Skin epidermis (tissue), 12 donors: ENCODE measurements at regions not wholly inside any gene's neighbourhood (a gene's known extent, or its start where the extent isn't known, plus 50 kb on each side); places are given as distances from the start of the nearest gene placed in this dataset.

Experiments
- H3K27ac ChIP-seq, 21 experiments: fragments of 200-600 bp; sonication (generic) in 11 of 21; one replicate each; pipeline ENCODE4 v1.5.0; 2020; ENCODE audit warnings: mild to moderate bottlenecking in 3 of 21, inconsistent platforms in 2 of 21, moderate library complexity in 2 of 21
- H3K4me3 ChIP-seq, 7 experiments: fragments of 200-600 bp; sonication (generic) in 2 of 7; one replicate each; pipeline ENCODE4 v1.5.0; 2020; ENCODE audit warnings: inconsistent platforms in 2 of 7, mild to moderate bottlenecking in 2 of 7, moderate library complexity in 1 of 7

GRCh38 chr1:116819081-116819480 lies 64.9 kb downstream of the CD2 start:
- Histone ChIP-seq H3K27ac (peak overlapping the region in 3 of 21 experiments; percentile 11 to 49 (median 12)), H3K4me3 (no peak overlapping the region)

GRCh38 chr1:116820369-116820768 lies 66.1 kb downstream of the CD2 start:
- Histone ChIP-seq H3K4me3 (no peak overlapping the region), H3K27ac (peak overlapping the region in 5 of 21 experiments; percentile 17 to 55 (median 36))

- no peak overlapping the region for H3K4me3 ChIP-seq
- no peak overlapping the region for H3K27ac ChIP-seq
Observed at GRCh38 chr1:116821763-116822162, 67.5 kb downstream of the CD2 start.

GRCh38 chr1:116824631-116825206 lies 70.5 kb downstream of the CD2 start:
- no peak overlapping the region for H3K27ac ChIP-seq
- no peak overlapping the region for H3K4me3 ChIP-seq

- peak overlapping the region in 1 of 21 experiments; percentile 76 for H3K27ac ChIP-seq
- H3K4me3 ChIP-seq = no peak overlapping the region
Observed at GRCh38 chr1:116825207-116825719, 71.0 kb downstream of the CD2 start.

- no peak overlapping the region for H3K4me3 ChIP-seq
- H3K27ac ChIP-seq = peak overlapping the region in 1 of 21 experiments; percentile 76
Observed at GRCh38 chr1:116825720-116826438, 71.6 kb downstream of the CD2 start.

- Histone ChIP-seq H3K27ac (peak overlapping the region in 3 of 21 experiments; percentile 15 to 76 (median 24)), H3K4me3 (no peak overlapping the region)
Observed at GRCh38 chr1:116826818-116827606, 72.8 kb downstream of the CD2 start.

- peak overlapping the region in 1 of 21 experiments; percentile 76 for H3K27ac ChIP-seq
Observed at GRCh38 chr1:116827607-116828105, 73.4 kb downstream of the CD2 start.

GRCh38 chr1:116832308-116832931 lies 77.3 kb upstream of the PTGFRN start:
- H3K27ac ChIP-seq = no peak overlapping the region
- H3K4me3 ChIP-seq = no peak overlapping the region

More at GRCh38 chr1:116827607-116828105, 73.4 kb downstream of the CD2 start:
- no peak overlapping the region for H3K4me3 ChIP-seq

GRCh38 chr1:116832932-116833578 lies 76.7 kb upstream of the PTGFRN start:
- Histone ChIP-seq H3K4me3 (no peak overlapping the region), H3K27ac (no peak overlapping the region)

GRCh38 chr1:116833718-116834117 lies 76.0 kb upstream of the PTGFRN start:
- no peak overlapping the region for H3K27ac ChIP-seq
- no peak overlapping the region for H3K4me3 ChIP-seq

GRCh38 chr1:116834595-116834994 lies 75.1 kb upstream of the PTGFRN start:
- H3K27ac ChIP-seq = peak overlapping the region in 3 of 21 experiments; percentile 18 to 69 (median 33)
- no peak overlapping the region for H3K4me3 ChIP-seq

GRCh38 chr1:116835161-116835560 lies 74.6 kb upstream of the PTGFRN start:
- Histone ChIP-seq H3K27ac (peak overlapping the region in 5 of 21 experiments; percentile 12 to 69 (median 33)), H3K4me3 (no peak overlapping the region)

- H3K4me3 ChIP-seq = no peak overlapping the region
- peak overlapping the region in 3 of 21 experiments; percentile 12 to 69 (median 37) for H3K27ac ChIP-seq
Observed at GRCh38 chr1:116836099-116836498, 73.6 kb upstream of the PTGFRN start.

- Histone ChIP-seq H3K27ac (no peak overlapping the region), H3K4me3 (no peak overlapping the region)
Observed at GRCh38 chr1:116841569-116842344, 68.0 kb upstream of the PTGFRN start.

- no peak overlapping the region for H3K27ac ChIP-seq
Observed at GRCh38 chr1:116842654-116843053, 67.1 kb upstream of the PTGFRN start.

GRCh38 chr1:116844775-116845174 lies 64.9 kb upstream of the PTGFRN start:
- Histone ChIP-seq H3K27ac (no peak overlapping the region), H3K4me3 (no peak overlapping the region)

More at GRCh38 chr1:116842654-116843053, 67.1 kb upstream of the PTGFRN start:
- no peak overlapping the region for H3K4me3 ChIP-seq

- Histone ChIP-seq H3K4me3 (no peak overlapping the region), H3K27ac (peak overlapping the region in 13 of 21 experiments; percentile 2 to 59 (median 31))
Observed at GRCh38 chr1:116847190-116847589, 62.5 kb upstream of the PTGFRN start.
